OCI-LY3 (cell line): ENCODE measurements at regions not wholly inside any gene's neighbourhood (a gene's known extent, or its start where the extent isn't known, plus 50 kb on each side); places are given as distances from the start of the nearest gene placed in this dataset.

Experiments
- CTCF ChIP-seq: fragments of 200-600, 300-600 bp; sonication (generic); IDR thresholded peaks from 2 replicates; pipeline ENCODE4 v1.5.1; 2014; ENCODE audit warnings: antibody characterized with exemption, low read length, low read depth
- EZH2phosphoT487 ChIP-seq: fragments of 200-600 bp; shearing (Covaris generic); IDR thresholded peaks from 2 replicates; pipeline ENCODE4 v1.6.1; 2018; ENCODE audit warnings: antibody characterized with exemption, mixed run types, low read depth

DNA sequence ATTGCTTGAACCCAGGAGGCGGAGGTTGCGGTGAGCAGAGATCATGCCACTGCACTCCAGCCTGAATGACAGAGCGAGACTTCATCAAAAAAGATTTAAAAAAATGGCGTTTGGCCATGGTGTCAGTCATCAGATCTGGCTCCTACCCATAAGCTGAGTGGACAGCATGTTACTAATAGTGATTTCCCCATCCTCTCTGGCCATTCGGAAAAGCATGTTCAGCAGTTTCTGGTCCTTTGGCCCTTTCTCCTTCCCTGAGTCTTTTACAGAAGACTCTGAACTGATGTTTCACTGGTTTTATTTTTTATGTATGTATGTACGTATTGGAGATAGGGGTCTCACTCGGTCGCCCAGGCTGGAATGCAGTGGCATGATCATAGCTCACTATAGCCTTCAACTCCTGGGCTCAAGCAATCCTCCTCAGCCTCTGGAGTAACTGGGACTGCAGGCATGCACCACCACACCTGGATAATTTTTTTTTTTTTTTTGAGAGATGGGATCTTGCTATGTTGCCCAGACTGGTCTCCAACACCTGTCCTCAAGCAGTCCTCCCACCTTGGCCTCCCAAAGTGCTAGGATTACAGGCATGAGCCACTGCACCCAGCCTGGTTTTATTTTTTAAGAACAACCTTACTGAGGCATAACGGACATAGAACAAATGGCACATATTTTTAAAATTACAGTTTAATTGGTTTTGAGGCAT lies 84.2 kb upstream of the CNKSR3 start:
- no peak for TF ChIP-seq CTCF
- no peak for TF ChIP-seq EZH2phosphoT487
